GM04503 (cell line): ENCODE measurements at regions not wholly inside any gene's neighbourhood (a gene's known extent, or its start where the extent isn't known, plus 50 kb on each side); places are given as distances from the start of the nearest gene placed in this dataset.

ENCODE experiments used
- DNase-seq: peaks from one replicate; pipeline ENCODE4 v3.0.0-alpha.2; 2012; ENCODE audit warnings: low read depth

GRCh38 chr7:25780904-25781303 is 371.1 kb upstream of the NFE2L3 start:
- no peak for DNase-seq

GRCh38 chr7:25781704-25782103 is 370.3 kb upstream of the NFE2L3 start:
- DNase-seq, result no peak

- peak; percentile 16 for DNase-seq
These were observed 365.1 kb upstream of the NFE2L3 start for GRCh38 chr7:25786936-25787335.

- no peak for DNase-seq
These were observed 364.7 kb upstream of the NFE2L3 start for GRCh38 chr7:25787336-25787735.

- DNase-seq, result no peak
These were observed 363.6 kb upstream of the NFE2L3 start for GRCh38 chr7:25788371-25788770.

- no peak for DNase-seq
These were observed 362.9 kb upstream of the NFE2L3 start for GRCh38 chr7:25788961-25789620.

DNA sequence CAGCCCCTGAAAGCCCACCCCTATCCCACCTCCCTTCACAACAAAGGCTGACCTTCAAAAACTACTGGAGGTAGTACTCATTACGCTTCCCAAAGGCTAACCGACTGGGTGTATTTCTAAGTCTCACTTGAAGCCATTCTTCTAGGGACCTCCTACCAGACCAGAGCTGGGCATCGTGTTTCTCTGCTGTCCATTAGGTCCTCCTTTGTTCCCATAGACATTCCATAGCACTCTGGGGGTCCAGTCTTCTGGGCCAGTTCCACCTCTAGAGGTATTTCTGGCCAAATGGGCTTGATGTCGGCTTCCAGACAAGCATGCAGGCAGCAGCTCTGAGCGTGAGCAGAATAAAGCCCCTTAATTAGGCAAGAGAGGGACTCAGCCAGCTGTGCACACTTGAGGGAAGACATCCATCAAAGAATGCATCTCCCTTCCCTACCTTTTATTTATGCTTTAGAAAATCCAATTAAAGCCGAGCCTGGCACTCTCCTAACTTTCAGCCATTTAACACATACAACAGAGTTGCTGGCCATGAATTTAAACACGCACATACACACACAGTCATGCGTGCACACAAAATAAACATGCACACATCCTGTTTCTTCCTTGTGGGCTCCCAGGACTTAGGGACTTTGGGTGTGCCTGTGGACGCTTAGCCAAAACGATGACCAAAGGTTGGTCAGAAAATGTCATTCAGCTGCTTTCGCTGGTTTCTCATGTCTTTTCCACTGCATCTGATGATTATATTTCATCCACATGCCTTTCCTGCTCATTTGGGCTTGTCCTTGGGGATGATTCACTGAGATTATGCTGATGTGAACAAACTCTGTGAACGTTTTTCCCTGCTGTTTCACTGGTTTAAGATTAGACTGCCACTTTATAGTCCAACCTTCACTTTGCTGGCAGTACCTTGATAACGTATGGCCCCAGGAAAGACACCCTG is 362.0 kb upstream of the NFE2L3 start:
- no peak for DNase-seq

- no peak for DNase-seq
These were observed 361.0 kb upstream of the NFE2L3 start for GRCh38 chr7:25790963-25791362.

DNA sequence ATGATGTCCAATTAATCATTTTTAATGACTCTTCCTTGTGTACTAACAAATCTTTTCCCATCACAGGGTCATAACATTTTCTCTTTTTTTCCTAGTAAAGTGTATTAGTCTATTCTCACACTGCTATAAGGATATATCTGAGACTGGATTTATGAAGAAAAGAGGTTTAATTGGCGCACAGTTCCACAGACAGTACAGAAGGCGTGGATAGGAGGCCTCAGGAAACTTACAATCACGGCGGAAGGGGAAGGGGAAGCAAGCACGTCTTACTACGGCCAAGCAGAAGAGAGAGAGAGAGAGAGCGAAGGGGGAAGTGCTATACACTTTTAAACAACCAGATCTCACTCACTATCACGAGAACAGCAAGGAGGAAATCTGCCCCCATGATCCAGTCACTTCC is 359.4 kb upstream of the NFE2L3 start:
- no peak for DNase-seq

DNA sequence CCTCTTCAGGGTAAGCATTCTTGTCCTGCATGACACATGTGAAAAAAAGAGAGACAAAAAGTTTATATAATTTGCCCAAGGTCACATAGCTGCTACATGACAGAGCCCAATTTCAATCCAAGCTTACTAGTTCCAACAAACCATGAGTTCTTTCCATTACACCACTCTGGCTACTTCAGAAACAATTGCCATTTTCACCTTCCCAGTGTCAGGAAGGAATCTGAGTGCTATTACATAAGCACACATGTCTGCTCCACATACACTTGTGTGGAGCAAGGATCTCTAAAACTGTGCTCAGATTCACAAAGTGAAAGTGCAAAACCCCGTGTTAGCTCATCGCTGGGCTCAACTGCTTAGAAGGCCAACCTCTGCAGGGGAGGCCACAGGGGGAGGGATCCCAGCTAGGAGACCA is 356.2 kb upstream of the NFE2L3 start:
- no peak for DNase-seq

- no peak for DNase-seq
These were observed 353.7 kb upstream of the NFE2L3 start for GRCh38 chr7:25798344-25798743.

GRCh38 chr7:25801214-25801613 is 350.8 kb upstream of the NFE2L3 start:
- no peak for DNase-seq

- no peak for DNase-seq
These were observed 349.9 kb upstream of the NFE2L3 start for GRCh38 chr7:25802057-25802456.

GRCh38 chr7:25802473-25802872 is 349.5 kb upstream of the NFE2L3 start:
- DNase-seq, result no peak

GRCh38 chr7:25803117-25803887 is 348.7 kb upstream of the NFE2L3 start:
- DNase-seq, result no peak

GRCh38 chr7:25804154-25804553 is 347.8 kb upstream of the NFE2L3 start:
- no peak for DNase-seq

DNA sequence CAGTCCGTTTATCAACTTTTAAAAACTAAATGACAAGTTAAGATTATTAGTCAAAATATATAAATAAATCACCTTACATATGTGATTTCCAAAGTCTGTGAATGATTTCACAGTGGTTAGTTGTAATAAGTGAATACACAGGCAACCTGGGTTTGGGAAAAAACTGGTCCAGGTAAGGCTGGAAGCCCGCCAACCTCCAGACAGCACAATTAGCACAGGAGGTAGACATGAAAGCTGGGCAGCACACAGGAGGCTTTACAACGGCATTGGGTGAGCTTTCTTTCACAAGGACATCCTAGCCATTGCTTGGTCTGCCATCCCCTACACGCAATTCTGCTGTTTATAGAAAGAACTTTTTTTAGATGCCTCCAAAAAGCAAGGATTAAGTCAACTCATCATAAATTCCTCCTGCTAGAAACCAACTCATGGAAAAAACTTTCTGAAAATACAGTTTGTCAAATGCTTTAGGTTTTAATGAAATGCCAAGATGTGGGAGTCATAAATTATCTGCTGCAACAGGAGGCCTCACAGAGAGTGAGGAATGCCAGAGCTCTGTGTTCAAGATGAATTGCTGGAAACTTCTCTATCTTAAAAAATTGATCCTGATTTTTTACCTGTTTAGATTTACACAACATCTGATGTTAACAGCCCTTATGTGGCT is 346.8 kb upstream of the NFE2L3 start:
- peak; percentile 17 for DNase-seq

DNA sequence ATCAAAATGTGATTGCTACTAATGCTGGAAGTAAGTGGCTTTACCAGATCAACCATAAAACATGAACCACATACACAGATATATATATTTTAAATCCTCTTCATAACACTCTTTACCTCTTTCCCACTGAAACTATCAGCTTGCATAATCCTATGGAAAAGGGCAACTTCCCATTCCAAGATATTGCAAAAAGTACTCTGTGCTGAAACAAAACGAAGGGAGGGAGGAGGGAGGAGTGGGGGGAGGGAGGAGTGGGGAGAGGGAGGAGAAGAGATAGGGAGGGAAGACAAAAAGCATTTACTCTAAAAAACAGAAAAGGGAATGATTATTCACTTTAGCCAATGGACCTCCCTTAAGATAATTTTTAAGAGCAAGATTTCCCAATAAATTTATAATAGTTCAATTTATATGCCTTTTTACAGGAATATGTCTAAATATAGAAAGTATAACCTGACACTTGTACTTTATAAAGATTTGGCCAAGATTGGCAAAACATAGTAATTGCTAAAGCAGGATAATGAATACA is 344.8 kb upstream of the NFE2L3 start:
- DNase-seq, result no peak

GRCh38 chr7:25809441-25809840 is 342.6 kb upstream of the NFE2L3 start:
- no peak for DNase-seq

- no peak for DNase-seq
These were observed 339.7 kb upstream of the NFE2L3 start for GRCh38 chr7:25812086-25812850.

- no peak for DNase-seq
These were observed 338.6 kb upstream of the NFE2L3 start for GRCh38 chr7:25813381-25813780.
